DND-41 (cell line): ENCODE measurements at regions not wholly inside any gene's neighbourhood (a gene's known extent, or its start where the extent isn't known, plus 50 kb on each side); places are given as distances from the start of the nearest gene placed in this dataset.

Source experiments
- CTCF ChIP-seq: IDR thresholded peaks from 2 replicates; pipeline ENCODE4 v1.5.1; 2012; ENCODE audit warnings: borderline replicate concordance, low read length, moderate library complexity, mild to moderate bottlenecking; ENCODE audit not compliant: poor library complexity, severe bottlenecking; ENCODE audit errors: extremely low read depth
- EZH2 ChIP-seq: IDR thresholded peaks from 3 replicates; pipeline ENCODE4 v1.6.1; 2012; ENCODE audit warnings: borderline replicate concordance, low read depth, mild to moderate bottlenecking, moderate library complexity, low read length, inconsistent platforms; ENCODE audit not compliant: severe bottlenecking

- no peak for TF ChIP-seq CTCF
- no peak for TF ChIP-seq EZH2
Observed at GRCh38 chr16:19935694-19936093, 51.0 kb upstream of the GPRC5B start.
